IMR-90 (cell line): ENCODE measurements at regions not wholly inside any gene's neighbourhood (a gene's known extent, or its start where the extent isn't known, plus 50 kb on each side); places are given as distances from the start of the nearest gene placed in this dataset.

Source experiments
- CEBPB ChIP-seq: IDR thresholded peaks from 2 replicates; pipeline ENCODE4 v1.6.1; 2012; ENCODE audit warnings: low read depth, low read length, improper control_type of control experiment
- CTCF ChIP-seq: conservative IDR thresholded peaks from 2 replicates; pipeline ENCODE4 v1.5.1; 2012; ENCODE audit warnings: mild to moderate bottlenecking, low read depth, low read length, improper control_type of control experiment
- POLR2A ChIP-seq: IDR thresholded peaks from 2 replicates; pipeline ENCODE4 v1.6.1; 2012; ENCODE audit warnings: mild to moderate bottlenecking, low read depth, low read length
- RAD21 ChIP-seq: IDR thresholded peaks from 2 replicates; pipeline ENCODE4 v1.6.1; 2012; ENCODE audit warnings: low read length, improper control_type of control experiment

- TF ChIP-seq CEBPB (no peak), CTCF (no peak), POLR2A (no peak), RAD21 (no peak)
These were observed 163.6 kb downstream of the BRMS1L start for GRCh38 chr14:35989736-35990135.
